ENCODE measurements at regions not wholly inside any gene's neighbourhood (a gene's known extent, or its start where the extent isn't known, plus 50 kb on each side); places are given as distances from the start of the nearest gene placed in this dataset.

- no peak overlapping the region for H3K4me3 ChIP-seq (ENCODE audit: low read depth, low read length)
- no peak for TF ChIP-seq CTCF (IDR thresholded peaks at IDR 0.05; ENCODE audit: insufficient read depth, low read depth, low read length, missing control alignments)
- DNase-seq (ENCODE audit: low read depth) = no peak
Measured at GRCh38 chr9:3576328-3576727, 50.5 kb upstream of the RFX3 start.

- no peak overlapping the region for H3K4me3 ChIP-seq (ENCODE audit: low read depth, low read length)
- no peak for DNase-seq (ENCODE audit: low read depth)
- no peak for TF ChIP-seq CTCF (IDR thresholded peaks at IDR 0.05; ENCODE audit: insufficient read depth, low read depth, low read length, missing control alignments)
Measured at GRCh38 chr9:3575821-3576220, 50.0 kb upstream of the RFX3 start.

Data from GM12865 (cell line).